Activated CD4-positive, alpha-beta T cell treated with anti-CD3 and anti-CD28 coated beads for 36 hours (primary cell): ENCODE measurements at regions not wholly inside any gene's neighbourhood (a gene's known extent, or its start where the extent isn't known, plus 50 kb on each side); places are given as distances from the start of the nearest gene placed in this dataset.

Source experiments
- ATAC-seq: fragments of 200-7000 bp; cut with Tn5 transposase; one replicate; pipeline ENCODE4 v1.10.0; 2021; ENCODE audit warnings: mild to moderate bottlenecking, moderate library complexity
- CTCF ChIA-PET: fragments of 350-600 bp; sonication (Branson Sonifier 250); formaldehyde crosslinking; loops from one replicate; lab custom pipeline; 2021; ENCODE audit warnings: antibody characterized with exemption; lab: Charles Lee
- POLR2A ChIA-PET: fragments of 350-600 bp; sonication (Branson Sonifier 250); formaldehyde crosslinking; loops from one replicate; lab custom pipeline; 2021; ENCODE audit warnings: antibody characterized with exemption, inconsistent platforms; lab: Charles Lee
- DNase-seq: peaks from one replicate; pipeline ENCODE4 v3.0.0-alpha.2; 2020
- H3K27ac Mint-ChIP-seq: one replicate; pipeline ENCODE4 v1.8.0; 2021; ENCODE audit warnings: mixed read lengths
- H3K27me3 Mint-ChIP-seq: one replicate; pipeline ENCODE4 v1.8.0; 2021; ENCODE audit warnings: mixed read lengths
- H3K36me3 Mint-ChIP-seq: one replicate; pipeline ENCODE4 v1.8.0; 2021; ENCODE audit warnings: low read depth, mixed read lengths
- H3K4me1 Mint-ChIP-seq: one replicate; pipeline ENCODE4 v1.8.0; 2021; ENCODE audit warnings: mixed read lengths
- H3K4me3 Mint-ChIP-seq: one replicate; pipeline ENCODE4 v1.8.0; 2021; ENCODE audit warnings: mild to moderate bottlenecking, moderate library complexity, mixed read lengths
- H3K9me3 Mint-ChIP-seq: one replicate; pipeline ENCODE4 v1.8.0; 2021; ENCODE audit warnings: low read depth, mixed read lengths
- intact Hi-C, 2 experiments: fragments of 100-400 bp; cut with DNase I in 1 of 2; cut with micrococcal nuclease in 1 of 2; formaldehyde crosslinking; loops; one replicate each; pipeline versions ENCODE4 v1.14.2 to v1.15.1; 2022 to 2024; cut with DNase I, micrococcal nuclease

DNA sequence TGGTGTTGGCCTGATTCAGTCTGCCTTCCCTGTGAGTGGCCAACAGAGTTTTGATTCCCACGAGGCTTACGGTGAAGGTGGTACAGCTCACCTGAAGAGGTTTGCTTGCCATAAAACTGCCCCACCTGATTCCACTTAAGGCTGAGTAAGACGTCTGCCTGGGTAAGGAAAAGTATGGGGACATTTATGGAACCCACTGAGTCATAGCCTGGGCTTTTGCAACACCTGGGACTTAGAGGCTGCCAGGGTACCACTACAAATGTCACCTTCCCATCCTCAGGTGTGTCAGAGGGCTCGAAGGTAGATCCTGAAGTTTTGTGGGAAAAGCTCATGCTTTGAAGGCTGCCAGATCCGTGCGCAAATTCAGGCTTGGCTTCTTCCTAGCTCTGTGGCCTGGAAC lies 56.9 kb upstream of the SLCO2A1 start:
- Mint-ChIP-seq H3K9me3 (peaks cover 5% of the 10 kb centered on the region), H3K4me3 (no peak overlapping the region), H3K36me3 (no peaks in the 10 kb centered on the region), H3K27me3 (no peaks in the 10 kb centered on the region), H3K27ac (no peak overlapping the region), H3K4me1 (no peaks in the 10 kb centered on the region)
- no peak for DNase-seq
- intact Hi-C loops = no loop called here
- ChIA-PET CTCF (no interaction called here), POLR2A (no interaction called here)
- no peak for ATAC-seq

DNA sequence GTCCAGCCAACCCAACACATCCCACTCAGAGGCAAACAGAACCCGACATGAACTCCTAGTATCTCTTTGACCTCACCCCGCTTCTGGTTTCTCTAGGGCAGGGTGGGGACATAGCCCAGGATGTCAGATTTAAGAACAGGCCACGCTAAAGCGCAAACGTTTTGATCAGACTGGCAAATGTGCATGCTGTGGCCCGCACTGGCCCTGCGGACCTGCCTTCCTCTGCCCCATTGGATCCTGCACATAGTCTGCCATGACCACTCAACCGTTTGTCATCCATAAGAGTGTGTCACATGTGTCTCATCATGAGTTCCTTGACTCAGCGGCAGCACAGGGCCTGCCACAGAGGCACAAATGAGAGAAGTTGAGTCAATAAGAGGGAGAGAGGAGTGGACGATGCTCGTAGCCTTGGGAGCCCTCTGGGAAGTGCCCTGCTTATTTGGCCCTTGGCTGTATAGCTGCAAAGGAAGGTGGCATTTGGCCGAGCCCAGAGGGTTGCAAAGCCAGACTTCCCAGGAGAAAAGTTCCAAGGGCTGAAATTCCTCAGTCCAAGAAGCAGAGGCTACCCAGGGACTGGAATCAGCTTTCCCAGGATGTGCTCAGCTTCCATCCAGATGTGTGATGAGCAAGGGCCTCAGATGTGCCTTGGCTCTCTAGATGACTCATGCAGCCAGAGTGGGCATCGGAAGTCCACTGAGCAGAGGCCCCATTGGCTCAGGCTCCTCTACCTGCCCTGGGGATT lies 55.5 kb upstream of the SLCO2A1 start:
- no peaks in the 10 kb centered on the region for H3K36me3 Mint-ChIP-seq
- no peak overlapping the region for H3K27ac Mint-ChIP-seq
- H3K9me3 Mint-ChIP-seq = peaks cover 5% of the 10 kb centered on the region
- H3K27me3 Mint-ChIP-seq = no peaks in the 10 kb centered on the region
- POLR2A ChIA-PET = no interaction called here
- no peaks in the 10 kb centered on the region for H3K4me1 Mint-ChIP-seq
- intact Hi-C loops = no loop called here
- no peak for DNase-seq
- ATAC-seq = no peak
- CTCF ChIA-PET = interaction anchor here (0.6 kb wide), 1 partner anchor 67 kb away, joined by 3 read pairs; no protein-coding TSS in a partner anchor
- H3K4me3 Mint-ChIP-seq = no peak overlapping the region

DNA sequence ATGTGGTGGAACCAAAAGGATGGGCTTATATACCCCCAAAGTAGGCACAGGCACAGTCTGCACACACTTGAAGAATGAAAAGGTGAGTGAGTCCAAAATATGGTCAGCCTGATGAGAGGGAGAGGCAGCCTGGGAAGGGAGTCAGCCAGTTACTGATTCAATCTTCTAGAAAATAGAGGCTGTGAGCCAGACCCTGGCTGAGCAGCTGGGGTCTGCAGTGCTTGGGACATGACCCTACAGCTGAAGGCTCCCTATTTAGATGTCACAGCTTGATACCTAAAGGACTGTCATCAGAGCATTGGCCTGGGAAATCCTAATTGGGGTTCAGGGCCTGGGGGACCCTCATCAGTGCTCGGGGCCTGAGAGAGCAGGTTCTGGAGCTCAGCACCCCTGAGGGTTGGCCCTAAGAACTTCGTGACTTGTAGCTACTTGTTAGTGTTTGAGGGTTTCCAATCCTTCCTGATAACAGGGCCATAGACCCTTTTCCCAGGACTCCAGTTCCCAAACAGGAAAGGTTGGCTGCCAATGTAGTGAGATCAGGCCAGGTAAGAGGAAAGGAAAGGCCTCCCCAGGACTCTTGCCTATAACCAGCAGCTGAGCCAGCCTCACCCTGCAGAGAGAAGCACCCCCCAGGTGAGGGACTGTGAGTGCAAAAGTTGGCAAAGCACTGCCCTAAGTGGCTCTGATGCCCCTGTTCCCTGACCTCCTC lies 54.7 kb upstream of the SLCO2A1 start:
- POLR2A ChIA-PET = no interaction called here
- DNase-seq = no peak
- H3K36me3 Mint-ChIP-seq = no peaks in the 10 kb centered on the region
- no peak overlapping the region for H3K27ac Mint-ChIP-seq
- intact Hi-C loops = no loop called here
- CTCF ChIA-PET = interaction anchor here (0.6 kb wide), 2 partner anchors 29 to 66 kb away, joined by 3 read pairs; no protein-coding TSS in a partner anchor
- no peak for ATAC-seq
- no peaks in the 10 kb centered on the region for H3K27me3 Mint-ChIP-seq
- no peaks in the 10 kb centered on the region for H3K4me1 Mint-ChIP-seq
- peaks cover 5% of the 10 kb centered on the region for H3K9me3 Mint-ChIP-seq
- H3K4me3 Mint-ChIP-seq = no peak overlapping the region

DNA sequence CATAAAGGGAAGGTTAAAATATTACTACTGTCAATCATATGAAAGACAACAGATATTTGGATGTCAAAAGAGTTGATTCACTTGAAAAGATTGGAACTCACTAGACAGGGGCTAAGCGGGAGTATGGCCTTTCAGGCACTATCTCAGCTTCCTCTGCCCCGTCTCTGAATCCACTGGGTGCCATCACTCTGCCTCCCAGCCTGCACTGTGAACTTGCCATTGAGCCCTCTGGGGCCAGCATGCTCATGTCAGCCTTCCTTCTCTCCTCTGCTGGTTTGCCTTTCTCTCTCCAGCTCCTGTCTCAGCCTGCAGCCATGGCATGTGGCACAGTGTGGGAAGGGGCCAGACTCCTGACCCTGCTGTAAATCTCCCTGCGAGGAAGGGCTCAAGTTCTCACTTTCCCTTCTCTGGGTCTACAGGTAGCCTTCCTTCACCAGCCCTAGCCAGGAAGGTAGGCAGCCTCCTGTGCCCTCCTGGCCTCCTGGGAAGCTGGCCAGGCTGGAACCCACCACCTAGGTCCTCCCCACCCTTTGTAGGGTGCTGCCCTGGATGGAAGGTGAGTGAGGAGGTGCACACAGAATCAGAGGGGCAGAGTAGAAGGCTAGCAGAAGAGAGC lies 54.0 kb upstream of the SLCO2A1 start:
- intact Hi-C loops = no loop called here
- POLR2A ChIA-PET = no interaction called here
- ATAC-seq (no peak), DNase-seq (no peak)
- CTCF ChIA-PET = interaction anchor here (0.6 kb wide), 1 partner anchor 29 kb away, joined by 3 read pairs; no protein-coding TSS in a partner anchor
- Mint-ChIP-seq H3K4me3 (no peak overlapping the region), H3K9me3 (peaks cover 2% of the 10 kb centered on the region), H3K36me3 (no peaks in the 10 kb centered on the region), H3K4me1 (no peaks in the 10 kb centered on the region), H3K27ac (no peak overlapping the region), H3K27me3 (no peaks in the 10 kb centered on the region)

DNA sequence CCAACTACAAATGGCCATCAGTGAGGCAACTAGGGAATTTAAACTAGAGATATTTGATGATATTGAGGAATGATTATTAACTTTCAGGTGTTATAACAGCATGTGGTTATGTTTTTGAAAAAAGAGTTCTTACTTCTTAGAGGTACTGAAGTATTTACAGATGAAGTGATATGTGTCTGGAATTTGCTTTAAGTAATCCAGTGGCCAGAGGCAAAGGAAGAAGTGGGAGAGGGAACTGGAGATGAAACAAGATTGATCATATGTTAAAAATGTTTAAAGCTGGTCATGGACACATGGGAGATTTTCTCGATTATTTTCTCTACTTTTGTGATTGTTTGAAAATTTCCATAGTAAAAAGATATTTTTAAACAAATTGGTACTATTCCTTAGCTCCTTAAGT lies 53.3 kb upstream of the SLCO2A1 start:
- DNase-seq = no peak
- Mint-ChIP-seq H3K36me3 (no peaks in the 10 kb centered on the region), H3K4me1 (no peaks in the 10 kb centered on the region), H3K9me3 (no peaks in the 10 kb centered on the region), H3K27ac (no peak overlapping the region), H3K4me3 (no peak overlapping the region), H3K27me3 (no peaks in the 10 kb centered on the region)
- POLR2A ChIA-PET = no interaction called here
- ATAC-seq = no peak
- intact Hi-C loops = no loop called here
- CTCF ChIA-PET = interaction anchor here (0.5 kb wide), 1 partner anchor 52 kb away, joined by 4 read pairs; no protein-coding TSS in a partner anchor

DNA sequence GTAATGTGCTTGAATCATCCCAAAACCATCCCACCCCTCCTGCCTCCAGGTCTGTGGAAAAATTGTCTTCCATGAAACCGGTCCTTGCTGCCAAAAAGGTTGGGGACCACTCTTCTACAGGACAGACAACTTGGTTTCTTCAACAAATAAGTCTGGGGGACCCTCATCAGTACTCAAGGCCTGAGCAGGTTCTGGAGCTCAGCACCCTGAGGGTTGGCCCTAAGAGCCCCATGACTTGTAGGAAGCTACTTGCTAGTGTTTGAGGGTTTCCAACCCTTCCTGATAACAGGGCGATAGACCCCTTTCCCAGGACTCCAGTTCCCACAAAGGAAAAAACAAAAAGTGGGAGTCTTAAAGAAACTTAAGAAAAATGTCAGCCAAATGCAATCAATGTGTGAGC lies 52.9 kb upstream of the SLCO2A1 start:
- no peak overlapping the region for H3K27ac Mint-ChIP-seq
- DNase-seq (no peak), ATAC-seq (no peak)
- H3K27me3 Mint-ChIP-seq = no peaks in the 10 kb centered on the region
- intact Hi-C loops = no loop called here
- POLR2A ChIA-PET = no interaction called here
- no peak overlapping the region for H3K4me3 Mint-ChIP-seq
- CTCF ChIA-PET = interaction anchor here (0.5 kb wide), 1 partner anchor 51 kb away, joined by 4 read pairs; no protein-coding TSS in a partner anchor
- no peaks in the 10 kb centered on the region for H3K9me3 Mint-ChIP-seq
- no peaks in the 10 kb centered on the region for H3K36me3 Mint-ChIP-seq
- H3K4me1 Mint-ChIP-seq = no peaks in the 10 kb centered on the region

DNA sequence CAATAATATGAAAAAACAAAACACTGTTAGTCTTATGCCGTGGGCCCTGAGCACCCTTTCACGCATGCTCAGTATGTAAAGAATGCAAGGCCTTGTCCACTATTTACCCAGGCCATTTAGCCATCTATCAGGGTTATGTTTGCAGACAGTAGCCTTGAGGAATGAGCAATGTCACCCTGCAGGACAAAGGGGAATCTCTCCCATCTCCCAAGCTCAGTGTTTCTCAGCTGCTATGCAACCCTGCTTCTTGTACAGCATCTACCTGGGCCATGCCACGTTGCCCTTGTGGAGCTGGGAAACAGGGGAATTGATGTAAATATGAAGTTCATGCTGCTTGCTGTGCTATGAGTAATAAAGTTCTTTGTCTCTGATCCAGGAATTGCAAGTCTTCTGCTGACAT lies 51.5 kb upstream of the SLCO2A1 start:
- H3K4me3 Mint-ChIP-seq = no peak overlapping the region
- H3K4me1 Mint-ChIP-seq = no peaks in the 10 kb centered on the region
- no peak for DNase-seq
- ChIA-PET POLR2A (no interaction called here), CTCF (interaction anchor here (0.6 kb wide), 1 partner anchor 1956 kb away, joined by 3 read pairs; no protein-coding TSS in a partner anchor)
- ATAC-seq = no peak
- intact Hi-C loops = no loop called here
- no peaks in the 10 kb centered on the region for H3K27me3 Mint-ChIP-seq
- H3K27ac Mint-ChIP-seq = no peak overlapping the region
- no peaks in the 10 kb centered on the region for H3K9me3 Mint-ChIP-seq
- H3K36me3 Mint-ChIP-seq = no peaks in the 10 kb centered on the region

DNA sequence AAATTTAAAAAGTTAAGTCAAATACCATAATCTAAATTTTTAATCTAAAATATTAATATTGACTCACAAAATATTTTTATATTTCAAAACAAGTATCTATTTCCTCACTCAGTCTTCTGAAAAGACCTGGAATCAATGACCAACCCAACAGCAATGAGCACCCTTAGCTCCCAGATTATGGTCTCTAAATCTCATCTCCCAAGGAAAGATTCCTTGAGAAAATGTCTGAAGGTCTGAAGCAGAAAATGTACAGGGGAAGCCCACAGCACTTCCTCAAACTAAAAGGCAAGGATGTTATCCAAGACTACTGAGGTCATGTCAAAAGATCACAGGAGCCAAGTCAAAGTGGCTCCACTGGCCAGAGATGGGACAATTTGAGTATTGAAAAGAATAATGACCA lies 51.0 kb upstream of the SLCO2A1 start:
- CTCF ChIA-PET = interaction anchor here (0.6 kb wide), 1 partner anchor 1956 kb away, joined by 3 read pairs; no protein-coding TSS in a partner anchor
- no peak overlapping the region for H3K27ac Mint-ChIP-seq
- DNase-seq (no peak), ATAC-seq (no peak)
- no peaks in the 10 kb centered on the region for H3K27me3 Mint-ChIP-seq
- intact Hi-C loops = no loop called here
- no peaks in the 10 kb centered on the region for H3K9me3 Mint-ChIP-seq
- H3K36me3 Mint-ChIP-seq = no peaks in the 10 kb centered on the region
- POLR2A ChIA-PET = no interaction called here
- no peak overlapping the region for H3K4me3 Mint-ChIP-seq
- no peaks in the 10 kb centered on the region for H3K4me1 Mint-ChIP-seq

DNA sequence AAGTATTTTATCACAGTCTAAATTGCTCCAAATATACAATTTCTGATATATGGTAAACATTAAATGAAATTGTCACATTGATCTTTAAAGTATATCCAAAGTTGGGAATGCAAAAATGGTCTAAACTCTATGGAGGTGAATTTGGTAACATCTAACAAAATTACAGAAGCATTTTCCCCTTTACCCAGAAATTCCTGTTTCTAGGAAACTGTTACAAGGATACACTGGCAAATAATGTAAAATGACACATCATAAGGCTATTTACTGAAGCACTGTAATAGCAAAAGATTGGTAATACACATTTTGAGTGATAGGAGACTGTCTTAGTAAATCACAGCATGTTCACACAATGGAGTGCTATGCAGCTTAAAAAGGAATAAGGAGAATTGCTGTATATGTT lies 50.0 kb upstream of the SLCO2A1 start:
- Mint-ChIP-seq H3K27ac (no peak overlapping the region), H3K9me3 (no peaks in the 10 kb centered on the region), H3K4me3 (no peak overlapping the region), H3K36me3 (no peaks in the 10 kb centered on the region), H3K27me3 (no peaks in the 10 kb centered on the region), H3K4me1 (no peaks in the 10 kb centered on the region)
- CTCF ChIA-PET = no interaction called here
- POLR2A ChIA-PET = no interaction called here
- intact Hi-C loops = no loop called here
- no peak for ATAC-seq
- no peak for DNase-seq
